Fibroblast of lung (primary cell): ENCODE measurements at regions not wholly inside any gene's neighbourhood (a gene's known extent, or its start where the extent isn't known, plus 50 kb on each side); places are given as distances from the start of the nearest gene placed in this dataset.
A peak's percentile ranks its signal among the peaks of the same experiment; 100 is the strongest.

Source experiments
- DNase-seq, 2 donors: peaks; one replicate each; pipeline versions ENCODE4 v3.0.0 to v3.0.0-alpha.2; 2010; ENCODE audit warnings: low read depth in 2 of 2
- H2AFZ ChIP-seq: 2 replicates; pipeline ENCODE4 v1.5.1; 2012; ENCODE audit warnings: low read length, control low read depth, inconsistent platforms
- H3K27ac ChIP-seq: 2 replicates; pipeline ENCODE4 v1.5.1; 2011; ENCODE audit warnings: low read length, control low read depth; ENCODE audit not compliant: insufficient read depth
- H3K27me3 ChIP-seq: 2 replicates; pipeline ENCODE4 v1.5.1; 2011; ENCODE audit warnings: mild to moderate bottlenecking, low read length; ENCODE audit not compliant: control insufficient read depth, insufficient read depth
- H3K36me3 ChIP-seq: 2 replicates; pipeline ENCODE4 v1.5.1; 2011; ENCODE audit warnings: low read length; ENCODE audit not compliant: control insufficient read depth, insufficient read depth
- H3K4me1 ChIP-seq: 2 replicates; pipeline ENCODE4 v1.5.1; 2011; ENCODE audit warnings: low read length; ENCODE audit not compliant: control insufficient read depth, insufficient read depth; ENCODE audit errors: extremely low read depth
- H3K4me2 ChIP-seq: 2 replicates; pipeline ENCODE4 v1.5.1; 2011; ENCODE audit warnings: low read length, control low read depth; ENCODE audit not compliant: insufficient read depth; ENCODE audit errors: extremely low read depth
- H3K4me3 ChIP-seq, 4 experiments: fragments of 200-600 bp in 1 of 4; sonication (generic) in 1 of 4; replicated peaks in 1 of 4; 2 replicates each; pipeline ENCODE4 v1.5.1; 2011 to 2016; ENCODE audit warnings: low read length in 4 of 4, low read depth in 3 of 4, mild to moderate bottlenecking in 3 of 4, control low read depth in 2 of 4, inconsistent platforms in 1 of 4, mixed read lengths in 1 of 4; ENCODE audit not compliant: insufficient read depth in 1 of 4; ENCODE audit errors: control extremely low read depth in 1 of 4
- H3K79me2 ChIP-seq: 2 replicates; pipeline ENCODE4 v1.5.1; 2012; ENCODE audit warnings: mild to moderate bottlenecking, low read length, inconsistent platforms; ENCODE audit not compliant: control insufficient read depth, insufficient read depth
- H3K9ac ChIP-seq: 2 replicates; pipeline ENCODE4 v1.5.1; 2011; ENCODE audit warnings: mild to moderate bottlenecking, low read length, control low read depth; ENCODE audit not compliant: insufficient read depth
- H3K9me3 ChIP-seq: 2 replicates; pipeline ENCODE4 v1.5.1; 2012; ENCODE audit warnings: low read depth, low read length; ENCODE audit not compliant: control insufficient read depth, insufficient read depth
- H4K20me1 ChIP-seq: 2 replicates; pipeline ENCODE4 v1.5.1; 2011; ENCODE audit warnings: low read length; ENCODE audit not compliant: control insufficient read depth, insufficient read depth; ENCODE audit errors: extremely low read depth
- EZH2 ChIP-seq: IDR thresholded peaks from 2 replicates; pipeline ENCODE4 v1.5.1; 2012; ENCODE audit warnings: low read length, control low read depth, mild to moderate bottlenecking; ENCODE audit errors: missing control alignments
- TF ChIP-seq, protein P1 (sequence below), 2 donors: IDR thresholded peaks in 1 of 2; conservative IDR thresholded peaks in 1 of 2; 1 replicate in 1 of 2; 2 replicates in 1 of 2; pipeline ENCODE4 v1.5.1; 2011 to 2012; ENCODE audit warnings: low read length in 2 of 2, control low read depth in 1 of 2, inconsistent platforms in 1 of 2, low read depth in 1 of 2, mild to moderate bottlenecking in 1 of 2

DNA sequence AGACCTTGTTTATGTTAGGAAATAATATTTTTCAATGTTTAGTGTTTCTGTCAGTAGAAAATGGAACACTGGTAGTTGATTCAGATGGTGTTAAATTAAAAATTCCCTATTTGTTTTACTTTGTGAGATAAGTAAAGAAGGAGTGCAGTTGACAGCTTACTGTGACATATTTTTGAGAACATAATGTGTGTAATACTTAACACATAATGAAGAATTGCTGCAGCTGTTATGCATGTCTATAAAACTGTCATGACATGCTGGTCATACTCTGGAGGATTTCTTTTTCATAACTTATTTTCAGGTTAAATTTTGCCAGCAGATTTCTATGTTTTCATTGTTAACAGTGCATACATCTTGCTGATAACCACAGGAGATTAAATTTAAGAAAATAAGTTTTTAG lies 296.1 kb downstream of the CTH start:
- Histone ChIP-seq H3K27me3 (no peaks in the 10 kb centered on the region), H3K9me3 (no peaks in the 10 kb centered on the region), H3K4me2 (no peak overlapping the region), H3K4me1 (no peaks in the 10 kb centered on the region), H3K36me3 (no peaks in the 10 kb centered on the region), H4K20me1 (no peaks in the 10 kb centered on the region), H2AFZ (no peak overlapping the region), H3K9ac (no peak overlapping the region), H3K79me2 (no peaks in the 10 kb centered on the region), H3K4me3 (peak overlapping the region in 1 of 4 experiments; percentile 51), H3K27ac (no peak overlapping the region)
- no peak for TF ChIP-seq EZH2
- TF ChIP-seq, protein P1, sequence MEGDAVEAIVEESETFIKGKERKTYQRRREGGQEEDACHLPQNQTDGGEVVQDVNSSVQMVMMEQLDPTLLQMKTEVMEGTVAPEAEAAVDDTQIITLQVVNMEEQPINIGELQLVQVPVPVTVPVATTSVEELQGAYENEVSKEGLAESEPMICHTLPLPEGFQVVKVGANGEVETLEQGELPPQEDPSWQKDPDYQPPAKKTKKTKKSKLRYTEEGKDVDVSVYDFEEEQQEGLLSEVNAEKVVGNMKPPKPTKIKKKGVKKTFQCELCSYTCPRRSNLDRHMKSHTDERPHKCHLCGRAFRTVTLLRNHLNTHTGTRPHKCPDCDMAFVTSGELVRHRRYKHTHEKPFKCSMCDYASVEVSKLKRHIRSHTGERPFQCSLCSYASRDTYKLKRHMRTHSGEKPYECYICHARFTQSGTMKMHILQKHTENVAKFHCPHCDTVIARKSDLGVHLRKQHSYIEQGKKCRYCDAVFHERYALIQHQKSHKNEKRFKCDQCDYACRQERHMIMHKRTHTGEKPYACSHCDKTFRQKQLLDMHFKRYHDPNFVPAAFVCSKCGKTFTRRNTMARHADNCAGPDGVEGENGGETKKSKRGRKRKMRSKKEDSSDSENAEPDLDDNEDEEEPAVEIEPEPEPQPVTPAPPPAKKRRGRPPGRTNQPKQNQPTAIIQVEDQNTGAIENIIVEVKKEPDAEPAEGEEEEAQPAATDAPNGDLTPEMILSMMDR (conservative IDR thresholded peaks at IDR 0.05 in 1 of 2, IDR thresholded peaks at IDR 0.05 in 1 of 2; ENCODE audit: low read depth in 1 of 2, low read length in 2 of 2), result no peak
- no peak for DNase-seq

DNA sequence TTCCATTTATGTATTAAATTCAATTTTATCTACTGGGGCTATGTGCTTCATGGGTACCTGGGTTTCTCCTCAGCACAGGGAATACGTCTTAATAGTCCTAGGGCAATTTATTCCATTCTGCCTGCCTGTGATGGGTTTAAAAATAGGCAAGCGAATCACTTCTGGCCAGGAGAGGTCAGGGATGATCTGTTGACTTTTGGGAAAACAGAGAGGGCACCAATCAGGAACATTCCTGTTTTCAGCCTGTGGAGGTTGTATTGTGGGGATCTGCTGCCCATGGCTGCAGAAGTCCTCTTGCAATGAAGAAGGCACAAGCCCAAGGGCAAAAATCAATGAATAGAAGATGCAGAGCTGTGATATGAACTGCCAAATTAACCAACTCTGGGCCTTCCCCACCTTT lies 303.1 kb downstream of the CTH start:
- Histone ChIP-seq H4K20me1 (no peaks in the 10 kb centered on the region), H3K27me3 (no peaks in the 10 kb centered on the region), H3K4me3 (no peak overlapping the region), H3K4me1 (no peaks in the 10 kb centered on the region), H3K27ac (no peak overlapping the region), H2AFZ (no peak overlapping the region), H3K9ac (no peak overlapping the region), H3K36me3 (no peaks in the 10 kb centered on the region), H3K9me3 (no peaks in the 10 kb centered on the region), H3K4me2 (no peak overlapping the region), H3K79me2 (no peaks in the 10 kb centered on the region)
- no peak for TF ChIP-seq EZH2
- TF ChIP-seq, protein P1 (conservative IDR thresholded peaks at IDR 0.05 in 1 of 2, IDR thresholded peaks at IDR 0.05 in 1 of 2; ENCODE audit: low read depth in 1 of 2, low read length in 2 of 2), result no peak
- no peak for DNase-seq

DNA sequence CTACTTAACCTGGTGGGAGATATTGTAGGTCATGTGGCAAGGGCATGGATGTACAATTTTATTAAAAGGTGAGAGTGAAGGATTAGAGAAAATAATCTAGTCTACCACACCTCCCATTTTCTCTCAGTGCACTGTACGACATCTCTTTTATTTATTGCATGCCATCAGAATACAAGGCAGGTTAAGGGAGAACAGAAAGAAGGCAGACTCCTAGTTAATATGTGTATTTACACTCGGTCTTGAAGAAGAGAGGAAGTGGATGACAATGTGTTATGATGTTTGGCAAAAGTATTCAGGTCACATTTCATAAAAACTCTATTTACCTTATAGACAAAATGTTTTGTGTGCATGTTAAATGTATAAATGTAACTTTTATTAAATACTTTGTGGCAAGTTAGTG lies 306.1 kb downstream of the CTH start:
- Histone ChIP-seq H3K79me2 (no peaks in the 10 kb centered on the region), H3K4me2 (no peak overlapping the region), H3K36me3 (no peaks in the 10 kb centered on the region), H3K9ac (no peak overlapping the region), H3K9me3 (no peaks in the 10 kb centered on the region), H3K27ac (no peak overlapping the region), H3K27me3 (no peaks in the 10 kb centered on the region), H3K4me1 (no peaks in the 10 kb centered on the region), H4K20me1 (no peaks in the 10 kb centered on the region), H2AFZ (no peak overlapping the region), H3K4me3 (no peak overlapping the region)
- DNase-seq, result no peak
- TF ChIP-seq, protein P1 (conservative IDR thresholded peaks at IDR 0.05 in 1 of 2, IDR thresholded peaks at IDR 0.05 in 1 of 2; ENCODE audit: low read depth in 1 of 2, low read length in 2 of 2), result no peak
- TF ChIP-seq EZH2, result no peak
